Neural cell (in vitro differentiated cells): ENCODE measurements at regions not wholly inside any gene's neighbourhood (a gene's known extent, or its start where the extent isn't known, plus 50 kb on each side); places are given as distances from the start of the nearest gene placed in this dataset.

Experiments
- H2AFZ ChIP-seq: fragments of 200-600, 300-800 bp; sonication (generic), shearing (Covaris generic); 2 replicates; pipeline ENCODE4 v1.6.0; 2014; ENCODE audit warnings: low read depth, mild to moderate bottlenecking, antibody characterized with exemption, low read length, moderate library complexity
- H3F3A ChIP-seq: fragments of 200-600 bp; shearing (Covaris generic); 2 replicates; pipeline ENCODE4 v1.6.1; 2016; ENCODE audit warnings: mild to moderate bottlenecking, moderate library complexity, mixed read lengths, antibody characterized with exemption, low read length; ENCODE audit not compliant: insufficient read depth, poor library complexity, severe bottlenecking
- H3K27ac ChIP-seq: fragments of 200-600, 300-800 bp; sonication (generic), shearing (Covaris generic); 2 replicates; pipeline ENCODE4 v1.5.1; 2014; ENCODE audit warnings: mild to moderate bottlenecking, low read length, moderate library complexity
- H3K27me3 ChIP-seq: fragments of 300-800, 200-600 bp; sonication (generic), shearing (Covaris generic); 2 replicates; pipeline ENCODE4 v1.6.0; 2014; ENCODE audit warnings: mild to moderate bottlenecking, low read depth, low read length, moderate library complexity; ENCODE audit not compliant: insufficient read depth
- H3K36me3 ChIP-seq: fragments of 300-800, 200-600 bp; sonication (generic), shearing (Covaris generic); 2 replicates; pipeline ENCODE4 v1.5.1; 2014; ENCODE audit warnings: mild to moderate bottlenecking, antibody characterized with exemption, low read length, moderate library complexity; ENCODE audit not compliant: insufficient read depth
- H3K4me2 ChIP-seq: fragments of 300-800, 200-600 bp; sonication (generic), shearing (Covaris generic); 2 replicates; pipeline ENCODE4 v1.6.0; 2014; ENCODE audit warnings: mild to moderate bottlenecking, low read length
- H3K4me3 ChIP-seq: fragments of 300-800, 200-600 bp; sonication (generic), shearing (Covaris generic); 2 replicates; pipeline ENCODE4 v1.5.1; 2014; ENCODE audit warnings: mild to moderate bottlenecking, low read length, moderate library complexity
- H3K79me2 ChIP-seq: fragments of 200-600 bp; shearing (Covaris generic); replicated peaks from 2 replicates; pipeline ENCODE4 v1.6.0; 2014; ENCODE audit warnings: mild to moderate bottlenecking, low read length, moderate library complexity; ENCODE audit not compliant: insufficient read depth
- H3K9ac ChIP-seq: fragments of 300-800, 200-600 bp; sonication (generic), shearing (Covaris generic); 2 replicates; pipeline ENCODE4 v1.6.1; 2016; ENCODE audit warnings: mild to moderate bottlenecking, low read length, mixed read lengths
- H3K9me2 ChIP-seq: fragments of 200-600 bp; shearing (Covaris generic); 2 replicates; pipeline ENCODE4 v1.6.1; 2016; ENCODE audit warnings: mild to moderate bottlenecking, low read length, mixed read lengths; ENCODE audit not compliant: insufficient read depth
- H3K9me3 ChIP-seq: fragments of 200-600, 300-800 bp; sonication (generic), shearing (Covaris generic); 2 replicates; pipeline ENCODE4 v1.6.1; 2016; ENCODE audit warnings: mild to moderate bottlenecking, mixed run types, low read length, moderate library complexity, mixed read lengths
- H4K20me1 ChIP-seq: fragments of 200-600 bp; shearing (Covaris generic); 2 replicates; pipeline ENCODE4 v1.6.1; 2016; ENCODE audit warnings: mild to moderate bottlenecking, mixed run types; ENCODE audit not compliant: insufficient read depth
- EP300 ChIP-seq: fragments of 450-650 bp; conservative IDR thresholded peaks from 2 replicates; pipeline ENCODE4 v1.6.1; 2014; ENCODE audit warnings: antibody characterized with exemption, mild to moderate bottlenecking, moderate library complexity; ENCODE audit not compliant: poor library complexity, severe bottlenecking
- EZH2 ChIP-seq: fragments of 200-600, 300-800 bp; shearing (Covaris generic), sonication (generic); IDR thresholded peaks from 2 replicates; pipeline ENCODE4 v1.6.1; 2014; ENCODE audit warnings: antibody characterized with exemption, low read length, borderline replicate concordance, mild to moderate bottlenecking; ENCODE audit not compliant: insufficient read depth, poor library complexity, severe bottlenecking
- MXI1 ChIP-seq: fragments of 450-650 bp; conservative IDR thresholded peaks from 2 replicates; pipeline ENCODE4 v1.6.1; 2014; ENCODE audit warnings: antibody characterized with exemption, mild to moderate bottlenecking; ENCODE audit not compliant: poor library complexity, severe bottlenecking
- POLR2AphosphoS5 ChIP-seq: IDR thresholded peaks from 2 replicates; pipeline ENCODE4 v1.6.1; 2012
- RAD21 ChIP-seq: fragments of 450-650 bp; conservative IDR thresholded peaks from 2 replicates; pipeline ENCODE4 v1.6.1; 2014; ENCODE audit warnings: antibody characterized with exemption, mild to moderate bottlenecking, moderate library complexity
- SMC3 ChIP-seq: fragments of 450-650 bp; conservative IDR thresholded peaks from 2 replicates; pipeline ENCODE4 v1.6.1; 2014; ENCODE audit warnings: antibody characterized with exemption, mild to moderate bottlenecking, moderate library complexity; ENCODE audit not compliant: poor library complexity
- TAF1 ChIP-seq: IDR thresholded peaks from 2 replicates; pipeline ENCODE4 v1.6.1; 2012; ENCODE audit warnings: low read depth
- TF ChIP-seq, protein P1 (sequence below): IDR thresholded peaks from 2 replicates; pipeline ENCODE4 v1.6.1; 2012; ENCODE audit warnings: borderline replicate concordance
- TF ChIP-seq, protein P2 (sequence below): fragments of 450-650 bp; IDR thresholded peaks from 2 replicates; pipeline ENCODE4 v1.5.1; 2014; ENCODE audit warnings: antibody characterized with exemption, mild to moderate bottlenecking, moderate library complexity; ENCODE audit not compliant: poor library complexity, severe bottlenecking

GRCh38 chr22:48488611-48489511 is 1338.8 kb downstream of the BRD1 start:
- H3K9me2 ChIP-seq: no peaks in the 10 kb centered on the region
- no peaks in the 10 kb centered on the region for H3K27me3 ChIP-seq
- H4K20me1 ChIP-seq: no peaks in the 10 kb centered on the region
- H3K4me3 ChIP-seq: peak overlapping the region; percentile 89
- H3K4me2 ChIP-seq: no peak overlapping the region
- H2AFZ ChIP-seq: no peak overlapping the region
- H3F3A ChIP-seq: no peaks in the 10 kb centered on the region
- no peaks in the 10 kb centered on the region for H3K9me3 ChIP-seq
- no peak for TF ChIP-seq POLR2AphosphoS5
- TF ChIP-seq, protein P1, sequence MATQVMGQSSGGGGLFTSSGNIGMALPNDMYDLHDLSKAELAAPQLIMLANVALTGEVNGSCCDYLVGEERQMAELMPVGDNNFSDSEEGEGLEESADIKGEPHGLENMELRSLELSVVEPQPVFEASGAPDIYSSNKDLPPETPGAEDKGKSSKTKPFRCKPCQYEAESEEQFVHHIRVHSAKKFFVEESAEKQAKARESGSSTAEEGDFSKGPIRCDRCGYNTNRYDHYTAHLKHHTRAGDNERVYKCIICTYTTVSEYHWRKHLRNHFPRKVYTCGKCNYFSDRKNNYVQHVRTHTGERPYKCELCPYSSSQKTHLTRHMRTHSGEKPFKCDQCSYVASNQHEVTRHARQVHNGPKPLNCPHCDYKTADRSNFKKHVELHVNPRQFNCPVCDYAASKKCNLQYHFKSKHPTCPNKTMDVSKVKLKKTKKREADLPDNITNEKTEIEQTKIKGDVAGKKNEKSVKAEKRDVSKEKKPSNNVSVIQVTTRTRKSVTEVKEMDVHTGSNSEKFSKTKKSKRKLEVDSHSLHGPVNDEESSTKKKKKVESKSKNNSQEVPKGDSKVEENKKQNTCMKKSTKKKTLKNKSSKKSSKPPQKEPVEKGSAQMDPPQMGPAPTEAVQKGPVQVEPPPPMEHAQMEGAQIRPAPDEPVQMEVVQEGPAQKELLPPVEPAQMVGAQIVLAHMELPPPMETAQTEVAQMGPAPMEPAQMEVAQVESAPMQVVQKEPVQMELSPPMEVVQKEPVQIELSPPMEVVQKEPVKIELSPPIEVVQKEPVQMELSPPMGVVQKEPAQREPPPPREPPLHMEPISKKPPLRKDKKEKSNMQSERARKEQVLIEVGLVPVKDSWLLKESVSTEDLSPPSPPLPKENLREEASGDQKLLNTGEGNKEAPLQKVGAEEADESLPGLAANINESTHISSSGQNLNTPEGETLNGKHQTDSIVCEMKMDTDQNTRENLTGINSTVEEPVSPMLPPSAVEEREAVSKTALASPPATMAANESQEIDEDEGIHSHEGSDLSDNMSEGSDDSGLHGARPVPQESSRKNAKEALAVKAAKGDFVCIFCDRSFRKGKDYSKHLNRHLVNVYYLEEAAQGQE: no peak
- no peak for TF ChIP-seq MXI1
- TF ChIP-seq EZH2: no peak
- TF ChIP-seq SMC3: peak; percentile 46
- TF ChIP-seq RAD21: peak; percentile 59
- TF ChIP-seq TAF1: no peak
- no peak for TF ChIP-seq EP300
- TF ChIP-seq, protein P2, sequence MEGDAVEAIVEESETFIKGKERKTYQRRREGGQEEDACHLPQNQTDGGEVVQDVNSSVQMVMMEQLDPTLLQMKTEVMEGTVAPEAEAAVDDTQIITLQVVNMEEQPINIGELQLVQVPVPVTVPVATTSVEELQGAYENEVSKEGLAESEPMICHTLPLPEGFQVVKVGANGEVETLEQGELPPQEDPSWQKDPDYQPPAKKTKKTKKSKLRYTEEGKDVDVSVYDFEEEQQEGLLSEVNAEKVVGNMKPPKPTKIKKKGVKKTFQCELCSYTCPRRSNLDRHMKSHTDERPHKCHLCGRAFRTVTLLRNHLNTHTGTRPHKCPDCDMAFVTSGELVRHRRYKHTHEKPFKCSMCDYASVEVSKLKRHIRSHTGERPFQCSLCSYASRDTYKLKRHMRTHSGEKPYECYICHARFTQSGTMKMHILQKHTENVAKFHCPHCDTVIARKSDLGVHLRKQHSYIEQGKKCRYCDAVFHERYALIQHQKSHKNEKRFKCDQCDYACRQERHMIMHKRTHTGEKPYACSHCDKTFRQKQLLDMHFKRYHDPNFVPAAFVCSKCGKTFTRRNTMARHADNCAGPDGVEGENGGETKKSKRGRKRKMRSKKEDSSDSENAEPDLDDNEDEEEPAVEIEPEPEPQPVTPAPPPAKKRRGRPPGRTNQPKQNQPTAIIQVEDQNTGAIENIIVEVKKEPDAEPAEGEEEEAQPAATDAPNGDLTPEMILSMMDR: peak; percentile 56
- no peaks in the 10 kb centered on the region for H3K36me3 ChIP-seq
- H3K27ac ChIP-seq: no peak overlapping the region
- H3K79me2 ChIP-seq: no peaks in the 10 kb centered on the region
- H3K9ac ChIP-seq: no peak overlapping the region

GRCh38 chr22:48488149-48488551 is 1339.5 kb downstream of the BRD1 start:
- Histone ChIP-seq H3K27me3 (no peaks in the 10 kb centered on the region), H3F3A (no peaks in the 10 kb centered on the region), H3K36me3 (no peaks in the 10 kb centered on the region), H3K4me3 (no peak overlapping the region), H3K9ac (no peak overlapping the region), H3K27ac (no peak overlapping the region), H3K9me3 (no peaks in the 10 kb centered on the region), H4K20me1 (no peaks in the 10 kb centered on the region), H3K79me2 (no peaks in the 10 kb centered on the region), H3K4me2 (no peak overlapping the region), H2AFZ (no peak overlapping the region), H3K9me2 (no peaks in the 10 kb centered on the region)
- TF ChIP-seq POLR2AphosphoS5: no peak
- peak; percentile 58 for TF ChIP-seq SMC3
- peak; percentile 48 for TF ChIP-seq RAD21
- TF ChIP-seq MXI1: no peak
- TF ChIP-seq, protein P2: peak; percentile 59
- no peak for TF ChIP-seq EZH2
- TF ChIP-seq EP300: no peak
- TF ChIP-seq, protein P1: no peak
